Stimulated activated CD4-positive, alpha-beta T cell treated with anti-CD3 and anti-CD28 coated beads, TNF-alpha, amount 100 ng/mL, for 1 hour (primary cell): ENCODE measurements at regions not wholly inside any gene's neighbourhood (a gene's known extent, or its start where the extent isn't known, plus 50 kb on each side); places are given as distances from the start of the nearest gene placed in this dataset.

Source experiments
- DNase-seq, 3 donors: peaks; one replicate each; pipeline ENCODE4 v3.0.0-alpha.2; 2020; ENCODE audit warnings: low read depth in 3 of 3, low spot score in 1 of 3

- DNase-seq: no peak
Observed at GRCh38 chr7:83861-84632, 108.3 kb upstream of the FAM20C start.

- DNase-seq: no peak
Observed at GRCh38 chr7:84633-85020, 107.7 kb upstream of the FAM20C start.

- no peak for DNase-seq
Observed at GRCh38 chr7:85074-85882, 107.1 kb upstream of the FAM20C start.

GRCh38 chr7:85883-86515, 106.4 kb upstream of the FAM20C start:
- no peak for DNase-seq

GRCh38 chr7:86629-87028, 105.7 kb upstream of the FAM20C start:
- no peak for DNase-seq

GRCh38 chr7:87047-87446, 105.3 kb upstream of the FAM20C start:
- DNase-seq: no peak

GRCh38 chr7:87671-88070, 104.7 kb upstream of the FAM20C start:
- DNase-seq: no peak

- DNase-seq: no peak
Observed at GRCh38 chr7:88095-88926, 104.1 kb upstream of the FAM20C start.

GRCh38 chr7:88927-89231, 103.5 kb upstream of the FAM20C start:
- no peak for DNase-seq

GRCh38 chr7:89232-90019, 102.9 kb upstream of the FAM20C start:
- no peak for DNase-seq

- DNase-seq: no peak
Observed at GRCh38 chr7:90111-91063, 102.0 kb upstream of the FAM20C start.

- no peak for DNase-seq
Observed at GRCh38 chr7:91396-92175, 100.8 kb upstream of the FAM20C start.

GRCh38 chr7:92231-92674, 100.1 kb upstream of the FAM20C start:
- DNase-seq: no peak

- DNase-seq: no peak
Observed at GRCh38 chr7:92888-93672, 99.3 kb upstream of the FAM20C start.

- DNase-seq: no peak
Observed at GRCh38 chr7:94251-94801, 98.0 kb upstream of the FAM20C start.

GRCh38 chr7:95180-95862, 97.0 kb upstream of the FAM20C start:
- DNase-seq: no peak

GRCh38 chr7:95863-96260, 96.5 kb upstream of the FAM20C start:
- no peak for DNase-seq
